HG03095 (cell line): ENCODE measurements at regions not wholly inside any gene's neighbourhood (a gene's known extent, or its start where the extent isn't known, plus 50 kb on each side); places are given as distances from the start of the nearest gene placed in this dataset.
A peak's percentile ranks its signal among the peaks of the same experiment; 100 is the strongest.

ENCODE experiments used
- ATAC-seq: cut with Tn5 transposase; IDR thresholded peaks from one replicate; pipeline ENCODE4 v1.9.1; 2021; ENCODE audit warnings: moderate library complexity; ENCODE audit not compliant: unreplicated experiment

GRCh38 chr6:163971841-163972838 is 557.6 kb downstream of the QKI start:
- no peak for ATAC-seq

- no peak for ATAC-seq
Observed at GRCh38 chr6:163970846-163971564, 556.5 kb downstream of the QKI start.

- no peak for ATAC-seq
Observed at GRCh38 chr6:163965426-163966348, 551.2 kb downstream of the QKI start.

- ATAC-seq, result no peak
Observed at GRCh38 chr6:163964789-163965188, 550.3 kb downstream of the QKI start.

GRCh38 chr6:163963205-163964120 is 548.9 kb downstream of the QKI start:
- ATAC-seq, result no peak

- ATAC-seq, result no peak
Observed at GRCh38 chr6:163962627-163963117, 548.2 kb downstream of the QKI start.

GRCh38 chr6:163960128-163960527 is 545.6 kb downstream of the QKI start:
- ATAC-seq, result no peak

GRCh38 chr6:163958646-163959045 is 544.1 kb downstream of the QKI start:
- no peak for ATAC-seq

GRCh38 chr6:163956571-163957407 is 542.3 kb downstream of the QKI start:
- ATAC-seq, result peak; percentile 98

GRCh38 chr6:163955756-163956155 is 541.2 kb downstream of the QKI start:
- no peak for ATAC-seq

- ATAC-seq, result no peak
Observed at GRCh38 chr6:163955096-163955495, 540.6 kb downstream of the QKI start.

GRCh38 chr6:163954088-163954775 is 539.7 kb downstream of the QKI start:
- ATAC-seq, result no peak

GRCh38 chr6:163952005-163952404 is 537.5 kb downstream of the QKI start:
- no peak for ATAC-seq

GRCh38 chr6:163951326-163951725 is 536.8 kb downstream of the QKI start:
- ATAC-seq, result no peak

GRCh38 chr6:163950159-163950558 is 535.6 kb downstream of the QKI start:
- no peak for ATAC-seq

- no peak for ATAC-seq
Observed at GRCh38 chr6:163949431-163949830, 534.9 kb downstream of the QKI start.

- no peak for ATAC-seq
Observed at GRCh38 chr6:163948250-163948649, 533.7 kb downstream of the QKI start.

- no peak for ATAC-seq
Observed at GRCh38 chr6:163947276-163947675, 532.8 kb downstream of the QKI start.
